ENCODE measurements at regions not wholly inside any gene's neighbourhood (a gene's known extent, or its start where the extent isn't known, plus 50 kb on each side); places are given as distances from the start of the nearest gene placed in this dataset.

GRCh38 chrX:139287155-139287924 lies 243.2 kb upstream of the F9 start:
- DNase-seq, result no peak
- H3K9me3 ChIP-seq, result no peaks in the 10 kb centered on the region
- no peaks in the 10 kb centered on the region for H3K36me3 ChIP-seq
- H3K27ac ChIP-seq, result no peak overlapping the region
- intact Hi-C loops (cut with DNase I; ENCODE audit: low total_unique reads), result no loop called here
- no peak overlapping the region for H3K4me3 ChIP-seq
- TF ChIP-seq POLR2A (IDR thresholded peaks at IDR 0.05) (no peak), CTCF (IDR thresholded peaks at IDR 0.05) (no peak)
- no peaks in the 10 kb centered on the region for H3K4me1 ChIP-seq
- H3K27me3 ChIP-seq, result no peaks in the 10 kb centered on the region

GRCh38 chrX:139286342-139286741 lies 244.2 kb upstream of the F9 start:
- no peaks in the 10 kb centered on the region for H3K27me3 ChIP-seq
- no peak for DNase-seq
- TF ChIP-seq CTCF (IDR thresholded peaks at IDR 0.05) (no peak), POLR2A (IDR thresholded peaks at IDR 0.05) (no peak)
- no peak overlapping the region for H3K27ac ChIP-seq
- no peaks in the 10 kb centered on the region for H3K4me1 ChIP-seq
- no peaks in the 10 kb centered on the region for H3K9me3 ChIP-seq
- H3K36me3 ChIP-seq, result no peaks in the 10 kb centered on the region
- intact Hi-C loops (cut with DNase I; ENCODE audit: low total_unique reads), result no loop called here
- H3K4me3 ChIP-seq, result no peak overlapping the region

- H3K4me1 ChIP-seq, result no peaks in the 10 kb centered on the region
- H3K27ac ChIP-seq, result no peak overlapping the region
- no peak overlapping the region for H3K4me3 ChIP-seq
- H3K9me3 ChIP-seq, result no peaks in the 10 kb centered on the region
- no peak for DNase-seq
- no peaks in the 10 kb centered on the region for H3K36me3 ChIP-seq
- peaks cover 0 to 5% of the 10 kb centered on the region in 2 donors for H3K27me3 ChIP-seq
- intact Hi-C loops (cut with DNase I; ENCODE audit: low total_unique reads), result no loop called here
- TF ChIP-seq POLR2A (IDR thresholded peaks at IDR 0.05), result no peak
- TF ChIP-seq CTCF (IDR thresholded peaks at IDR 0.05), result no peak
Observed at GRCh38 chrX:139267851-139268250, 262.7 kb upstream of the F9 start.

- intact Hi-C loops (cut with DNase I; ENCODE audit: low total_unique reads), result no loop called here
- Histone ChIP-seq H3K36me3 (no peaks in the 10 kb centered on the region), H3K27ac (no peak overlapping the region), H3K4me3 (no peak overlapping the region), H3K27me3 (no peaks in the 10 kb centered on the region), H3K9me3 (no peaks in the 10 kb centered on the region), H3K4me1 (no peaks in the 10 kb centered on the region)
- DNase-seq, result no peak
- no peak for TF ChIP-seq CTCF (IDR thresholded peaks at IDR 0.05)
- TF ChIP-seq POLR2A (IDR thresholded peaks at IDR 0.05), result no peak
Observed at GRCh38 chrX:139246295-139246694, 284.2 kb upstream of the F9 start.

GRCh38 chrX:139237141-139237540 lies 293.4 kb upstream of the F9 start:
- no peak for TF ChIP-seq POLR2A (IDR thresholded peaks at IDR 0.05)
- no peak for TF ChIP-seq CTCF (IDR thresholded peaks at IDR 0.05)
- no peak for DNase-seq
- no peak overlapping the region for H3K27ac ChIP-seq
- intact Hi-C loops (cut with DNase I; ENCODE audit: low total_unique reads), result no loop called here
- H3K9me3 ChIP-seq, result no peaks in the 10 kb centered on the region
- H3K27me3 ChIP-seq, result no peaks in the 10 kb centered on the region
- no peaks in the 10 kb centered on the region for H3K4me1 ChIP-seq
- H3K4me3 ChIP-seq, result no peak overlapping the region
- H3K36me3 ChIP-seq, result no peaks in the 10 kb centered on the region
